Neural cell (in vitro differentiated cells): ENCODE measurements at regions not wholly inside any gene's neighbourhood (a gene's known extent, or its start where the extent isn't known, plus 50 kb on each side); places are given as distances from the start of the nearest gene placed in this dataset.
"Not testable (repeated sequence)": the region's sequence is repeated elsewhere in the genome, so short reads cannot be mapped to it uniquely, and the experiment has no call there.

Source experiments
- EP300 ChIP-seq: fragments of 450-650 bp; conservative IDR thresholded peaks from 2 replicates; pipeline ENCODE4 v1.6.1; 2014; ENCODE audit warnings: antibody characterized with exemption, mild to moderate bottlenecking, moderate library complexity; ENCODE audit not compliant: poor library complexity, severe bottlenecking
- EZH2 ChIP-seq: fragments of 200-600, 300-800 bp; shearing (Covaris generic), sonication (generic); IDR thresholded peaks from 2 replicates; pipeline ENCODE4 v1.6.1; 2014; ENCODE audit warnings: antibody characterized with exemption, low read length, borderline replicate concordance, mild to moderate bottlenecking; ENCODE audit not compliant: insufficient read depth, poor library complexity, severe bottlenecking
- RAD21 ChIP-seq: fragments of 450-650 bp; conservative IDR thresholded peaks from 2 replicates; pipeline ENCODE4 v1.6.1; 2014; ENCODE audit warnings: antibody characterized with exemption, mild to moderate bottlenecking, moderate library complexity
- REST ChIP-seq: IDR thresholded peaks from 2 replicates; pipeline ENCODE4 v1.6.1; 2012; ENCODE audit warnings: borderline replicate concordance
- SMC3 ChIP-seq: fragments of 450-650 bp; conservative IDR thresholded peaks from 2 replicates; pipeline ENCODE4 v1.6.1; 2014; ENCODE audit warnings: antibody characterized with exemption, mild to moderate bottlenecking, moderate library complexity; ENCODE audit not compliant: poor library complexity
- TF ChIP-seq, protein P1 (sequence below): fragments of 450-650 bp; IDR thresholded peaks from 2 replicates; pipeline ENCODE4 v1.5.1; 2014; ENCODE audit warnings: antibody characterized with exemption, mild to moderate bottlenecking, moderate library complexity; ENCODE audit not compliant: poor library complexity, severe bottlenecking

- TF ChIP-seq, protein P1, sequence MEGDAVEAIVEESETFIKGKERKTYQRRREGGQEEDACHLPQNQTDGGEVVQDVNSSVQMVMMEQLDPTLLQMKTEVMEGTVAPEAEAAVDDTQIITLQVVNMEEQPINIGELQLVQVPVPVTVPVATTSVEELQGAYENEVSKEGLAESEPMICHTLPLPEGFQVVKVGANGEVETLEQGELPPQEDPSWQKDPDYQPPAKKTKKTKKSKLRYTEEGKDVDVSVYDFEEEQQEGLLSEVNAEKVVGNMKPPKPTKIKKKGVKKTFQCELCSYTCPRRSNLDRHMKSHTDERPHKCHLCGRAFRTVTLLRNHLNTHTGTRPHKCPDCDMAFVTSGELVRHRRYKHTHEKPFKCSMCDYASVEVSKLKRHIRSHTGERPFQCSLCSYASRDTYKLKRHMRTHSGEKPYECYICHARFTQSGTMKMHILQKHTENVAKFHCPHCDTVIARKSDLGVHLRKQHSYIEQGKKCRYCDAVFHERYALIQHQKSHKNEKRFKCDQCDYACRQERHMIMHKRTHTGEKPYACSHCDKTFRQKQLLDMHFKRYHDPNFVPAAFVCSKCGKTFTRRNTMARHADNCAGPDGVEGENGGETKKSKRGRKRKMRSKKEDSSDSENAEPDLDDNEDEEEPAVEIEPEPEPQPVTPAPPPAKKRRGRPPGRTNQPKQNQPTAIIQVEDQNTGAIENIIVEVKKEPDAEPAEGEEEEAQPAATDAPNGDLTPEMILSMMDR: not testable (repeated sequence)
- not testable (repeated sequence) for TF ChIP-seq REST, EZH2, RAD21, SMC3, EP300
Observed at GRCh38 chr6:154624727-154625126, 108.5 kb upstream of the SCAF8 start.
